PC-9 (cell line): ENCODE measurements at regions not wholly inside any gene's neighbourhood (a gene's known extent, or its start where the extent isn't known, plus 50 kb on each side); places are given as distances from the start of the nearest gene placed in this dataset.

Experiments
- EZH2 ChIP-seq: fragments of 200-600 bp; sonication (generic); IDR thresholded peaks from 2 replicates; pipeline ENCODE4 v1.8.0; 2017; ENCODE audit warnings: antibody characterized with exemption, low read depth
- TF ChIP-seq, protein P1 (sequence below): fragments of 200-600 bp; sonication (generic); conservative IDR thresholded peaks from 2 replicates; pipeline ENCODE4 v1.6.1; 2017; ENCODE audit warnings: mixed run types, antibody characterized with exemption, mild to moderate bottlenecking, moderate library complexity

- no peak for TF ChIP-seq EZH2
- TF ChIP-seq, protein P1, sequence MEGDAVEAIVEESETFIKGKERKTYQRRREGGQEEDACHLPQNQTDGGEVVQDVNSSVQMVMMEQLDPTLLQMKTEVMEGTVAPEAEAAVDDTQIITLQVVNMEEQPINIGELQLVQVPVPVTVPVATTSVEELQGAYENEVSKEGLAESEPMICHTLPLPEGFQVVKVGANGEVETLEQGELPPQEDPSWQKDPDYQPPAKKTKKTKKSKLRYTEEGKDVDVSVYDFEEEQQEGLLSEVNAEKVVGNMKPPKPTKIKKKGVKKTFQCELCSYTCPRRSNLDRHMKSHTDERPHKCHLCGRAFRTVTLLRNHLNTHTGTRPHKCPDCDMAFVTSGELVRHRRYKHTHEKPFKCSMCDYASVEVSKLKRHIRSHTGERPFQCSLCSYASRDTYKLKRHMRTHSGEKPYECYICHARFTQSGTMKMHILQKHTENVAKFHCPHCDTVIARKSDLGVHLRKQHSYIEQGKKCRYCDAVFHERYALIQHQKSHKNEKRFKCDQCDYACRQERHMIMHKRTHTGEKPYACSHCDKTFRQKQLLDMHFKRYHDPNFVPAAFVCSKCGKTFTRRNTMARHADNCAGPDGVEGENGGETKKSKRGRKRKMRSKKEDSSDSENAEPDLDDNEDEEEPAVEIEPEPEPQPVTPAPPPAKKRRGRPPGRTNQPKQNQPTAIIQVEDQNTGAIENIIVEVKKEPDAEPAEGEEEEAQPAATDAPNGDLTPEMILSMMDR: no peak
Measured at GRCh38 chr5:2591777-2592453, 159.6 kb downstream of the IRX2 start.
